AG20443 (cell line): ENCODE measurements at regions not wholly inside any gene's neighbourhood (a gene's known extent, or its start where the extent isn't known, plus 50 kb on each side); places are given as distances from the start of the nearest gene placed in this dataset.
"Not testable (repeated sequence)": the region's sequence is repeated elsewhere in the genome, so short reads cannot be mapped to it uniquely, and the experiment has no call there.

Experiments
- DNase-seq: peaks from one replicate; pipeline ENCODE4 v3.0.0; 2012; ENCODE audit warnings: low spot score, mixed read lengths

DNA sequence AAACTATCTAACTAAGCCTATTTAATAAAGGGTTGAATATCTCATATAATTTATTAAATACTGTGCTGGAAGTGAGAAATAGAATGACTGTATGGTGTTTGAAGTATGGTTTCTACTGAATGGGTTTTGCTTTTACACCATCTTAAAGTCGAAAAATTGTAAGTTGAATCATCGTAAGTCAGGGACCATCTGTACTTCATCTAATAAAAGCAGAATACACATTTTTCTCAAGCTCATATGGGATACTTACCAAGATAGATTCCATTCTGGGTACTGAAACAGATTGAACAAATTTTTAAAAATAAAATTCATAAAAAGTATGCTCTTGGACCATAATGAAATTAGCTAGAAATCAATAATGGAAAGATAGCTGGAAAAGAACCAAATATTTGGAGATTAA, 285.4 kb downstream of the CXCL12 start:
- DNase-seq, result no peak

DNA sequence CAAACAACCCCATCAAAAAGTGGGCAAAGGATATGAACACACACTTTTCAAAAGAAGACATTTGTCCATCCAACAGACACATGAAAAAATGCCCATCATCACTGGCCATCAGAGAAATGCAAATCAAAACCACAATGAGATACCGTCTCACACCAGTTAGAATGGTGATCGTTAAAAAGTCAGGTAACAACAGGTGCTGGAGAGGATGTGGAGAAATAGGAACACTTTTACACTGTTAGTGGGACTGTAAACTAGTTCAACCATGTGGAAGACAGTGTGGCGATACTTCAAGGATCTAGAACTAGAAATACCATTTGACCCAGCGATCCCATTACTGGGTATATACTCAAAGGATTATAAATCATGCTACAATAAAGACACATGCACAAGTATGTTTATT, 288.7 kb downstream of the CXCL12 start:
- DNase-seq, result not testable (repeated sequence)

DNA sequence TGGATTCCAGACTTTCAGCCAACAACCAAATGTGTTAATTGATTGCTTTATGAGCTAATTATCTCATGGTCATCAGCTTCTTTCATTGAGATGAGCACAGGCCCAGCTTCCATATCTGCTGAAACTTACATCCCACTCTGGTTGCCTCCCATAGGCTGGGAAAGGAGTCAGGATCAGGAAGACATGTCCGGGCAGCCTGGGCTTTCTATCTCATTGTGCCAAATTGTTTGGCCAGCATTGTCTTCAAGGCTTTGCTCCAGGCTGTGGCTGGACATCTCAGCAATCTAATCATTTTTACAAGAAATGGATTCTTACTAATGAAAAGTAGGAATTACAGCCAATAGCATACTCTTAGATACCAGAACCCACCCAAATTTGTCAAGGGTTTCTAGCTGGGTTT, 295.2 kb downstream of the CXCL12 start:
- DNase-seq, result no peak

DNA sequence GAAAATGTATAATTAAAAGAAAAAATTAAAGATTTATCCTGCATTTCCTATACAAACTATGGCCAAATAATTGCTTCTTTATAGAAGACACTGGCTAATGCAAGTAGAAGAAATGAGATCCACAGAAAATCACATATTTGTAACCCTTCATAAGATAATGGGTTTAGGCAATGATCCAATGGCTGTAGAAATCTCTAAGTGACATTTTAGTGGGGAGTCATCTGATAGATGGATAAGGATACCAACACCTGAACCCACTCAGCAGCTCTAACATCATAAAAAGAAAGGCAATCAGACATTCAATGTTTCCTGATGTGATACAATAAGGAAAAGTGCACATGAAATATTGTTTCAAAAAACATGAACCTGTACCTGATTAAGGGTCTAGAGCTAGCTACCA, 297.5 kb downstream of the CXCL12 start:
- no peak for DNase-seq

DNA sequence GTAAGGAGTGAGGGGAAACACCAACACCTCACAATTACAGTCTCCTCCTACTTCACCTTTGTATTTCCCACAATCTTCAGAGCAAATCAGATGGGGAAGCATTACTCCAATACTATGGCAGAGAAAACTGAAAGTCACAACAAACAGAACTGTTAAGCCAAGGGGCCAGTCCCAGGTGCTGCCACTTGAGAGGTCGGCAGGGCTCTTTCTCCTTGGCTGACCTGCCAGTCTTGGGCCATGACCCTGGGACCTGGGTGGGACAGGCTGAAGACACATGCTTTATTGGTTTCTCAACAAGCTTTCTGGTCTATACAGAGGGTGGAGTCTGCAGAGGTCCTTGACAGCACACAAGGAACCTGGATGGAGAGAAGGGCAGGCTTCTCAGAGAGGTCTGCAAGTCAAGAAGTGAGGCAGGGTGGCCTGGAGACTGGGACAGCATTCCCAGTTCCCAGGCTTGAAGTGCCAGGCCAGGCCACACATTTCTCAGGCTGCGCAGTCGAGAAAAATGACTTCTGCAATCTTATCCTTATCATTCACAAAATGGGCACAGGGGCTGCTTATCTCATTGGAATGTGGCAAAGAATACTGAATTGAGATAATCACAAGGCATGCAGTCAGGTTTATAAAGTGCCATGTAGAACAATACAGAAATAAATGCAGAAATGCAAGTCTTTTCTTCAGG, 301.0 kb downstream of the CXCL12 start:
- DNase-seq, result no peak

DNA sequence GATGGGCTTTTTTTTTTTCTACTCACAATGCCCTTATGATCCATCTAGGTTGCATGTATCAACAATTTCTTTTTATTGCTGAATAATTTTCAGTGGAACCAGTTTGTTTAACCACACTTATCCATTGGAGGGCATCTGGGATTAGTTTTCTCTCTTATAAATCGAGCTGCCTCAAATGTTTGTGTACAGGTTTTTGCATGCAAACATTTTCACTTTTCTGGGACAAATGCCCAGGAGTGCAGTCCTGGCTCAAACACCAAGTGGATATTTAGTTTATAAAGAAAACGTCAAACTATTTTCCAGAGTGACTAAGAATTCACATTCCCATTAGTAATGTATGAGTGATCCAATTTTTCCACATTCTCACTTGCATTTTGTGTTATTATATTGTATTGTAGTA, 313.4 kb downstream of the CXCL12 start:
- DNase-seq, result peak; percentile 70

DNA sequence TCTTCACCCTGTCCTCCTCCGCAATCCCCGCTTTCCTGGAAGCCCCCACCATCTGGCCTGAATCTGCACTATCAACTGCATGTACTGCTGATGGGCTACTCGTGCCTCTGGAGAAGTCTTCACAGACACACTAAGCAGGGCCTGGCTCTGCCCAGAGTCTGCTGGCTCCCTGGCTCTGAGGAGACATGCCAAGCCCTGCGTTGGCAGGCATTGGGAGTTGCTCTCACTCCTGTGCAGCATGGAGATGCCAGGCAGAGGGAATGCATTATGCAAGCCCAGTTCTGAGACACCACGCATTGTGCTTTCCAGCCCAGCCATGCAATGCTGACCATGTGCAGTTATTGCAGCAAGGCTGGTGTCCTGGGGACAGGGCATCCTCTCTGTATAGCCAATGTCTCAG, 314.6 kb downstream of the CXCL12 start:
- no peak for DNase-seq

DNA sequence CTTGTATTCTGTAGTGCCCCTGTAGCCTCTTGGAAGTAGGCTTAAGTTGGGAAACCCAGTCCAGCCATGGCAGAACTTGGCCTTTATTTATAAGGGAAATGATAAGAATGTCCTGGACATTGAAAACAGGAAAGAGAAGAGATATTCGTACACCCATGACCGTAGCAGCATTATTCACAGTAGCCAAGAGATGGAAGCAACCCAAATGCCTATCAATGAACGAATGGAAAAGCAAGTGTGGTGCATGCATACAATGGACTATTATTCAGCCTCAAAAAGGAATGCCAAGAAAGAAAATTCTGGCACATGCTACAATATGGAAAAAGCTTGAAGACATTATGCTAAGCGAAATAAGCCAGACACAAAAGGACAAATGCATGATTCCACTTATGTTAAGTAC, 315.3 kb downstream of the CXCL12 start:
- DNase-seq, result no peak

DNA sequence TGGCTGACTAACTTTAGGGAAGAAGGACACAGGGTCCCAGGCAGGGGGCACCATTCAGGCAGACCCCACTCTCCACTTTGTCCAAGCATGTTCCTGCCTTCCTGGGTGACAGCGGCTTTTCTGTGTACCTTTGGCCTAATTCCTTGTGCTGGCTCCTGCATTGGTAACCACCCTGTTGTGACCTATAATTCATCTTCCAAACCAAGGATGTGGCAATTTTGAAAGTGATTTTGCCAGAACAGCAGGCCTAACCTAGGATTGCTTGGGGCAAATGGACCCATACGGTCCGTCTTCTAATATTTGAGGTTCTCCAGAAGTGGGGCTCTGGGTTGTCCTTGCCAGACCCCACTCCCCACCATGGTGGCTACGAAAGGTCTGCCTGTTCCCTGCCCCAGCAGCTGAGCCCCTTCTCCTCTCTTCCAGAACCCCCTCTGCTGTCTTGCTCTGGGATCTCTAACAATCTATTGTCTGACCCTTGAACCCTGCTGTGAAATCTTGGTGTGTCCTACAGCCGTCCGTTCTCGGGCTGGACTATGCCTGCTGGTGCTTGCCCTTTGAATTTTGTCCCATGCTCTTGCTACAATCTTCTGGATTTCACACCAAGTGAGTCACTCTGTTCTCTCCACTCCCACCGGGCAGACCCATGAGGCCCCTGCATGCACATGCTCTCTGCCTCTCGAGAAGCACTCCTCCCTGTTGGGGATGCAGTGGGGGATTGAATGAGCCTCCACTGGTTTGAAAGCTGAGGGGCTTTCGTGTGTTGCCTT, 316.0 kb downstream of the CXCL12 start:
- peak; percentile 68 for DNase-seq

DNA sequence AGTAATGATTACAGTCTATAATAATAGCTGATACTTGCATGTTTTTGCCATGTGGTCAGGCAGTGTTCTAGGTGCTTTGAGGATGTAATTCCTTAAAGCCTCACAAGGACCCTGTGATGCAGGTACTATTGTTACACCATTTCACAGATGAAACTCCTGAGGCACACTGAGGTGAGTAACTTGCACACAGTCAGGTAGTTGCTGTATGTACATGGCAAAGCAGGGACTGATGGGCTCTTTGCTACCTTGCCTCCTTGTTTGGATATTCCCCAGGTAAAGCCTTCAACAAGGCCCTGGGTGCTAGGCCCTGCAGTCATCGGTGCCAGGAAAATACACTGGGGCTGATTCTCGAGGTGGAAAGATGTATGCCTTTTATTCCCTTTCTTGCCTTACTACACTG, 317.5 kb downstream of the CXCL12 start:
- DNase-seq, result no peak

DNA sequence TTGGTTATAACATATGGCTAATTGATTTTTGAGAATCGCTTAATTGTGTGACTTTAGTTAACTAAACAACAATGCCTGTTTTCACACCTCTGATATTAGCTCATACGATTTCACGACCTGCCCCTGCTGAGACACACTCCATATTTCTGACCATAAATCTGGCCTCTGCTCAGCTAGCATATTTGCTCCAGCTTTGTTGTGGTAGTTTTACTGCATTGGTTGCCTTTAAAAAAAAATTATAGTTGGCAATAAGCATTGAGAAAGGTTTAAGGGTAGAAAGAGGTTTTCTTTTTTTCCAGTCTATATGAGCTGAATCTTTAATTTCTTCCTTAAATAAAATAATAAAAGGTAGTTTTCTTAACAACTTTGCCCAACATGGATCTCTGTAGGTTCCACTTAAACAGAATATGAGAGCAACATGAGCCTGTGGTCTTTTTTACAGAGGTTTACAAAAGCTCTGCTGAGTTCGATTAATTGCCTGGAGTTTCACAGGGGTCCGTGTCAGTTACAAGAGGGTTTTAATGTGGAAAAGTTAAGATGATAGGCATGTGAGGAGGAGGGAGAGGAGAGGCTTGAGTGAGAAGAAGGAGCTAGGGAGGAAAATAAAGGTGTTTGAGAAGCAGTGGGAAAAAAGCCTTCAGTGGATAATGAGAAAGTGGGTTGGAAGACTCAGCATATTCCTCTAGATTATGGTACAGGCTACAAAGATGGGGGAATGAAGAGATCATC, 318.2 kb downstream of the CXCL12 start:
- DNase-seq, result no peak

DNA sequence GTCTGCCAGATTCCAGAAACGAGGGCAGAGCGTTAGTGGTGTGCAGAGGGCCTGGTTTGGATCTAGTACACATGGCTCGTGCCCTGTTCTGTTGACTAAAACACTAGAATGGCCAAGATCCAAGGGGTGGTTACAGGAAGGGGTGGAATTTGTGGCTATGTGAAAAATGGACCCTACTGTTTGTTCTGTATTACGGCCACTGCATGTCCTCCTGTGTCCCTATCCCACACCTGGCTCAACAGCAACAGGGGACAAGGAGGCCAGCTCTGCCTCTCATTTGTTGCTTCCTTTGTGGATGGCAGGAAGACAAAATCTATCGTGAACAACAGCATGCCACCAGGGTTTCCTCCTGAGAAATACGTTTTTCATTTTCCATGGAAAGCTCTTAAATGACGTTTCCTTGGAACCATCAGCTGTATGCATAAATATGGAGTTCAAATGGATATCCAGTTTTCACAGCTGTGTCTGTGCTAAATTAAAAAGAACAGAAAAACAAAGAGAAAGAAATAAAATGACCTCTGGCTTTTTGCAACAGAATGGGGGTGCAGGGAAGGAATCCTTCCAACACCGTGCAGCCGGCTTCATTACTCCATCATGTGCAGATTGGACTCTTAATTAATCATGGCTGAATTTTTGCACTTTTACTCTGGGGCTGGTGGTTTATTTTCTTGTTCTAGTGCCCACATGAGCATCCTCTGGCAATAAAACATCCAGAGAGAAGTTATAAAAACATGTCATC, 318.9 kb downstream of the CXCL12 start:
- no peak for DNase-seq

DNA sequence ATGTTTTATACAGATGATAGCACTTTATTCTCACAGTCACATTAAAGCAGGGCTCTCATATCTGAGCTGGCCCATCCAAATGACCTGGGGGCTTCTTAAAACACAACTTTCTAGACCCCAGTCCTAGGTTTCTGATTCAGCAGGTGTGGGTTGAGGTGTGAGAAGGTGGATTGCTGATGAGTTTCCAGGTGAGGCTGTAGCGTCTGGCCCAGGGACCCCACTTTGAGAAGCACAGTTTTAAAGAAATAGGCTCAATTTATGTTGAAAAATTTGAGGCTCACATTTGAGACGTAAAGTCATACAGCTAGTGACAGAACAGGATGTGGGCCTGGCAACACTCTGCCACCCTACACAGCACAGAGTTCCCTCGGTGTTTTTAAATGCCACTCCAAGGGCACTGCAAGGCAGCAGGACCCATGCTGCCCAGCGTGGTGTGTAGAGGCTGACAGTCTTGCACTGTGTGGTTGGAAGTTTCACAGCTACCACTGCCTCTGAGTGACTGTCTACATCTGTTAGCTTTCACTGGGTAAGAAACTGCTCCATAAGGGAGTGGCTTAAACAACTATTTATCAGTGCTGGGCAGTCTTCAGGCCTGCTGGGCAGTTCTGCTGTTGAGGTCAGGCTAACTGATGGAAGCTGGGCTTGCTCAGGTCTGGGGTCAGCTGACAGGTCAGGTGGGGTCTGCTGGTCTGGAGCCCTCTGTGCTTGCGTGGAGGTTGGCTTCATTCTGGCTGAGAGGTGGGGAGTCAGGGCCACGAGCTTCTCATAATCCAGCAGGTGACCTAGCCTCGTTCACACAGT, 319.7 kb downstream of the CXCL12 start:
- no peak for DNase-seq

DNA sequence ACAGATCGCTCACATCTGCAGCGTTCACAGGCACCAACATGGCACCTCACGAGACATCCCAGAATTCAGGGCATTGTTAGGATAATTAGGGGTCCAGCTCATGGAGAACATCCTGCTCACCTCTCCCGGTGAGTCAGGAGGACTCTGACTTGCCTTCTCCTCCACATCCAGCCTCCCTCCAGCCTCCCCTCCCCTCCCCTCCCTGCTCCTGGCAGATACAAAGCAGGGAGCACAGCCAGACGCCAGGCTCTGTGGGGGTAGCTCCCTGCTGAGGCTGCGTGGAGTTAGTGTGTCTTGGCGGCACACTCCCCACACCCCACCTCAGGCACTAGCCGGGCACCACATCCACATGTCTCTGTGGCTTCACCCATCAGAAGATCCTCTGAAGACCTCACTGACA, 320.6 kb downstream of the CXCL12 start:
- DNase-seq, result no peak

DNA sequence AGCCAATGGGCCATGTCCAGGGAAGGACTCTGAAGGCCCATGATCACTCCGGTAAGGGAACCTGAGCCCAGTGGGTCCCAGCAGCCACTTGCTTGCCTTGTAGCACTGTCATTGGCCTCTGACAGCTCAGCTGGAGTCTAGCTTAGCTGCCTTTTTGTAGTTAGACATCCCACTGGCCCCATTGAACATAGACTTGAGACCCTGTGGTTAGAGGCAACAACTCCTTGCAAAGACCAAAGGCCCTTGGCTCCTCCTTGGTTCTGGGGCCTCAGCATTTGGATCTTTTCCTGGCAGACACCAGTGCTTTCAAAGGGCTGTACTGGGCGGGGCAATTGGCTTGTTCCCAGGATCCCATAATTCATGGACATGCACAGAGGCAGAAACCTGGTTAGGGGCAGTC, 321.2 kb downstream of the CXCL12 start:
- DNase-seq, result no peak

DNA sequence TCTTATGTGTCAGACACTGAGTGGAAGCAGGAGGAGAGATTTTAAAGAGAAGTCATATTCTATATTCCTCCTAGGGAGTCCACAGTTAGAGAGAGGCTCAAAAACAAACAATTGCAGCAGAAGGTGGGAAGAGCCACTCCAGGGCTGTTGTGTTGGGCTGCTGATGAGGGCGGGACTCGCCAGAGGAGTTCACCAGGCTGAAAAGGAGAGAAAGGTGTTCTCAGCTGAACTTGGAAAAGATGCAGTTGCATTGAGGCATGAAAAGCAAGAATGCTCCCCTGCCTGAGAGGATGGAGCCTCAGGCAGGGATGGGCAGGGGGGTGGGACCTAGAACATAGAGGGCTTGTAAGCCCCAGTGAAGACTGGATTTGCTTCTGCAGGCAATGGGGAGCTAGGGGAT, 324.2 kb downstream of the CXCL12 start:
- no peak for DNase-seq

DNA sequence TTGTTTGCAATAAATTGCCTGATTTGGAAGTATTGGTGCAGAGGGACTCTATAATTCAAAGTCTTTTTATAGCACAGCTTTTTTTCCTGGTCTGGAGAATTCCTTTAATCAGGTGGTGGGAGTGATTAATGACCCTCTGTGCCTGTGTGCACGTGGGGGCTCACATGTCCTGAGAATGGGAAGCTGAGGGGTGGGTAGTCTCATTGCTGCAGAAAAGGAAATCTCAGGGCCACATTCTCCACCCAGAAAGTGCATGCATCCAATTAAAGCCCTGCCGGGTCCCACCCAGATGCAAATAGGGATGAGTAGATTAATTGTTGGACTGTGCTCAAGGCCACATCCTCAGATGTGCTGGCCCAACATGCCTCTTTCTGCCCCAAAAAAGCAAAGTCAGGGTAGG, 324.7 kb downstream of the CXCL12 start:
- no peak for DNase-seq

DNA sequence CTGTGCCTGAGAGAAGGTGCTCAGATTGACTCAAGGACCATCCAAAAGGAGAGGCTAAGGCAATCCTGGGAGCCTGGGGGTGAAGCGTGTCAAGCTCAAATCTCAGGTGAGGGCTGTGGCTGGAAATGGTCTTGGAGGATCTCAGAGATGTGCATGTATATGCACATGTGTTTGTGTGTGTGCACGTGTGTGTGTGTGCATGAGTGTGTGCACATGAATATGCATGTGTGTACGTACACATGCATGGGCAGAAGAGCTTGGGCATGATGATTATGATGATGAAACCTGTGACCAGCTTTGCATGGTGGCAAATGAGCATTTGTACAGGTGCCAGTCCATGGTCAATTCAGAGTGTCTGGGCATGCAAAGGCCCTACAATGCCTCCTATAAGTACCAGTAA, 326.6 kb downstream of the CXCL12 start:
- DNase-seq, result no peak

DNA sequence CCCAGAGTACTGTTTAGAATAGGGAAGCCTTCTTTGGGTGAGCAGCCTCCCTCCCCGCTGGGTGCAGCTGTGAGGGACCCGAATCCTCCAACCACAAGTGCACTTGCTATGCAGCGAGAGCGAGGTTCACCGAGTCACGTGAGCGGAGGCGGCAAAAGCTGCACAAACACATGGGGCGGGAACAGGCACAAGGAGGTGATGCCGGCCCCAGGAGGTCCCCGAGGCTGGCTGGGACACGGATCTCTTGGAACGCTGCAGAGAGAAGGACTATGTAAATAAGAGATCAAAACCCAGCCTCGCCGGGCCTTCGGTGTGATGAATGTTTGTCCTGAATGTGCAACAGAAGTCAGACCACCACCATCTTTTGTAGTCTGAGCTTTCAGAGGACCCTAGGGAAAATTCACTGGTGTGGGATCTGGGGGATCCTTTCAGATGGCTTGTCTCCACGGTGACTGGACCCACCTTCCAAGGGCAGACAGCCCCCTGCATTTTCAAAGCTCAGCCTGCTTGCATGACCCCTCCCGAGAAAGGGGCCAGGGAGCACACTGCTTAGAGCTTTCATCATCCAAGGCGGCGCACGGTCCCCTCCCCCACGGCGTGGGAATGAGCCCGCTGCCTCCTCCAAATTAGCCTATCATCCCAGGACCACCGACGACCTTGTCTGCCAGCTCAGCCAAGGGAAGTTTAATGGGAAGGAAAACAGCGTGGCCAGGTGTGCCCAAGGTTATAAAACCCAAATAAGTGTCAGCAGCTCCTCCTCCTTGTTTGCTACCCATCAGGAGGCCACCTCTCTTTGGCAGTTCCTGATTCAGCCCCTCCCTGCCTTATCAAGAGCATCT, 327.7 kb downstream of the CXCL12 start:
- DNase-seq, result no peak

DNA sequence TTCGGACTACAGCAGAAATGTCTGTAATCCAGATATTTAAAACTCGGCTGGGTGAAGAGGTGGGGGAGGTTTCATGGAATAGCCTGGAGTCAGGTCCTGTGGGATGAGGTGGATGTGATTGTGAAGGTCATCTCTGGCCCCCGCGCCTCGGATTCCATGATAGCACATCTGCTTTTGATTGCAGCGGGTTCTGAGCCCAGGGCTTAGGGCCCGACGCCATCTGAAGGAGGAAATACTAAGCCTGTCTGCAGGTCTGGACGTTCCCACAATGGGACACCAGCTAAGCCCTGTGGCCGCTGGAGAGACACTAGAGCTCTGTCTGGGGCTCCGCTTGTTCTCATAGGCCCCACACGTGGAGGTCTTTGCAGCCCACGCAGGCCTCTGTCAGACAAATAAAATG, 328.7 kb downstream of the CXCL12 start:
- DNase-seq, result peak; percentile 40

DNA sequence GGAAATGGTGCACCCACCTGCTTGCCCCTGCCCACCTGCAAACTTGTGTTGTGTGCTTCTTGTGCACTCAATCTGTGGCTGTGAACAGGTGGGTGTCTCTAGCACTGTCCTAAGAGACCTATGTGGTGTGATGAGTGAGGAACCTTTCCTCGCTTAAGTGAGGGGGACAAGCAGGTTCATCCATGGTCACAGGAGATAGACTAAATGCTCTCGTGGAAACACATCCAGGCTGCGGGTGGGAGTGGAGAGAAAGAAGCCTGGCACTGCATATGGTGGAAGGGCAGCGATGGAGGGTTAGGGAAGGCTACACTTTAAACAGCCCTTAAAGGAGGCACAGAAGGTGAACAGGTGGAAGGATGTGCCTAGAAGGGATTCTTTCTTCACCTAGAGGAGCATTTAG, 330.9 kb downstream of the CXCL12 start:
- no peak for DNase-seq
